Tibial nerve (tissue), 4 donors: ENCODE measurements at regions not wholly inside any gene's neighbourhood (a gene's known extent, or its start where the extent isn't known, plus 50 kb on each side); places are given as distances from the start of the nearest gene placed in this dataset.

Experiments
- CTCF ChIP-seq, 5 experiments: fragments of 200-600 bp in 3 of 5; fragments of 450-650 bp in 2 of 5; sonication (generic) in 3 of 5; IDR thresholded peaks; one replicate each; pipeline ENCODE4 v1.5.1; 2016 to 2019; ENCODE audit warnings: antibody characterized with exemption in 5 of 5, mild to moderate bottlenecking in 3 of 5, moderate library complexity in 2 of 5
- EP300 ChIP-seq, 2 donors: sonication (generic); formaldehyde crosslinking; IDR thresholded peaks; one replicate each; pipeline ENCODE4 v1.6.1; 2017; ENCODE audit warnings: antibody characterized with exemption in 2 of 2, mild to moderate bottlenecking in 1 of 2
- POLR2A ChIP-seq, 2 donors: fragments of 450-650 bp; IDR thresholded peaks; one replicate each; pipeline ENCODE4 v1.6.1; 2017; ENCODE audit warnings: antibody characterized with exemption in 2 of 2, mild to moderate bottlenecking in 2 of 2, moderate library complexity in 2 of 2

GRCh38 chr18:25929787-25930186, 160.6 kb downstream of the SS18 start:
- TF ChIP-seq CTCF (IDR thresholded peaks at IDR 0.05) = no peak
- TF ChIP-seq EP300 (IDR thresholded peaks at IDR 0.05) = no peak
- TF ChIP-seq POLR2A (IDR thresholded peaks at IDR 0.05) = no peak
